Activated CD8-positive, alpha-beta T cell treated with anti-CD3 and anti-CD28 coated beads for 36 hours (primary cell): ENCODE measurements at regions not wholly inside any gene's neighbourhood (a gene's known extent, or its start where the extent isn't known, plus 50 kb on each side); places are given as distances from the start of the nearest gene placed in this dataset.
A peak's percentile ranks its signal among the peaks of the same experiment; 100 is the strongest.

Experiments used
- ATAC-seq: fragments of 200-7000 bp; cut with Tn5 transposase; one replicate; pipeline ENCODE4 v1.10.0; 2021; ENCODE audit warnings: mild to moderate bottlenecking, moderate library complexity
- CTCF ChIA-PET: fragments of 350-600 bp; sonication (Branson Sonifier 250); formaldehyde crosslinking; loops from one replicate; lab custom pipeline; 2021; ENCODE audit warnings: antibody characterized with exemption; lab: Charles Lee
- POLR2A ChIA-PET: fragments of 350-600 bp; sonication (Branson Sonifier 250); formaldehyde crosslinking; loops from one replicate; lab custom pipeline; 2021; ENCODE audit warnings: antibody characterized with exemption; lab: Charles Lee
- DNase-seq: peaks from one replicate; pipeline ENCODE4 v3.0.0-alpha.2; 2020
- H3K27ac Mint-ChIP-seq: one replicate; pipeline ENCODE4 v1.8.0; 2021; ENCODE audit warnings: mild to moderate bottlenecking, mixed read lengths
- H3K27me3 Mint-ChIP-seq: one replicate; pipeline ENCODE4 v1.8.0; 2021; ENCODE audit warnings: mixed read lengths
- H3K36me3 Mint-ChIP-seq: one replicate; pipeline ENCODE4 v1.8.0; 2021; ENCODE audit warnings: low read depth, mixed read lengths
- H3K4me1 Mint-ChIP-seq: one replicate; pipeline ENCODE4 v1.8.0; 2021; ENCODE audit warnings: low read depth, mixed read lengths
- H3K4me3 Mint-ChIP-seq: one replicate; pipeline ENCODE4 v1.8.0; 2021; ENCODE audit warnings: mild to moderate bottlenecking, moderate library complexity, mixed read lengths
- H3K9me3 Mint-ChIP-seq: one replicate; pipeline ENCODE4 v1.8.0; 2021; ENCODE audit warnings: mixed read lengths
- intact Hi-C: fragments of 100-400 bp; cut with micrococcal nuclease; formaldehyde crosslinking; loops from one replicate; pipeline ENCODE4 v1.10.0; 2022
- TF ChIP-seq, protein P1 (sequence below): fragments of 200-600 bp; IDR thresholded peaks from one replicate; pipeline ENCODE4 v1.8.0; 2022; ENCODE audit warnings: antibody characterized with exemption, mild to moderate bottlenecking

DNA sequence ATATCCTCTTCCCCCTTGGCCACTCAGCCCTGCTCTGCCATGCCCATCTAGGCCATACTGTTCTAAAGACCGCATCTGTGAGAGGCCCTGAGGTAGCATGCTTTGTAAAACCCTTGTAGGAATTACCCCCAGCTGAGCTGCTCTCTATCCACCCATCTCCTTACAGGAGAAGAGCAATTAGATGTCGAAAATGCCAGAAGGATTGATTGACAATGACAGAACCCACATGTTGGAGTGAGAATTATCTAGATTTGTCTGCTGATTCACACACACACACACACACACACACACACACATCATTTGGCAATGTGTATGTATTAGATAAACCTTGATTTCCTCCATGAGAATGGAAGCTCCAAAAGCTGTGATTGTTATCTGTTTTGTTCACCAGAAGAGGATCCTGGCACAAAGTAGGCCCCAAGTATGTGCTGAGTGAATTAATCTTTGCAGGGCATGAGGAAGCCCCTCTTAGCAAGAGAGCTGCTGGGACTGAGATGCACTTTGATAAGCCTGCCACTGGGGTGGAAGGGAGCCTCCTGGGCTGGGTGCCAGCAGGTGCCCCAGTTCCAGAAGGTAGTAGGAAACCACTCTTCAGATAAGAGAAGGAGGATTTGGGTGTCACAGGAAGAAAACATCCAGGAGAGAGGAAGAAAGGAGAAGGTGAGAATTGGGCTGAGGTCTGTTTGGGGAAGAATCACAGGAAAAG lies 187.5 kb upstream of the ADO start:
- TF ChIP-seq, protein P1, sequence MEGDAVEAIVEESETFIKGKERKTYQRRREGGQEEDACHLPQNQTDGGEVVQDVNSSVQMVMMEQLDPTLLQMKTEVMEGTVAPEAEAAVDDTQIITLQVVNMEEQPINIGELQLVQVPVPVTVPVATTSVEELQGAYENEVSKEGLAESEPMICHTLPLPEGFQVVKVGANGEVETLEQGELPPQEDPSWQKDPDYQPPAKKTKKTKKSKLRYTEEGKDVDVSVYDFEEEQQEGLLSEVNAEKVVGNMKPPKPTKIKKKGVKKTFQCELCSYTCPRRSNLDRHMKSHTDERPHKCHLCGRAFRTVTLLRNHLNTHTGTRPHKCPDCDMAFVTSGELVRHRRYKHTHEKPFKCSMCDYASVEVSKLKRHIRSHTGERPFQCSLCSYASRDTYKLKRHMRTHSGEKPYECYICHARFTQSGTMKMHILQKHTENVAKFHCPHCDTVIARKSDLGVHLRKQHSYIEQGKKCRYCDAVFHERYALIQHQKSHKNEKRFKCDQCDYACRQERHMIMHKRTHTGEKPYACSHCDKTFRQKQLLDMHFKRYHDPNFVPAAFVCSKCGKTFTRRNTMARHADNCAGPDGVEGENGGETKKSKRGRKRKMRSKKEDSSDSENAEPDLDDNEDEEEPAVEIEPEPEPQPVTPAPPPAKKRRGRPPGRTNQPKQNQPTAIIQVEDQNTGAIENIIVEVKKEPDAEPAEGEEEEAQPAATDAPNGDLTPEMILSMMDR: no peak
- H3K27me3 Mint-ChIP-seq: no peaks in the 10 kb centered on the region
- ATAC-seq (no peak), DNase-seq (peak; percentile 25)
- peaks cover 3% of the 10 kb centered on the region for H3K9me3 Mint-ChIP-seq
- no peak overlapping the region for H3K4me3 Mint-ChIP-seq
- intact Hi-C loops: no loop called here
- H3K27ac Mint-ChIP-seq: no peak overlapping the region
- ChIA-PET CTCF (interaction anchor here (0.9 kb wide), 1 partner anchor 23 kb away, joined by 3 read pairs; no protein-coding TSS in a partner anchor), POLR2A (no interaction called here)
- H3K4me1 Mint-ChIP-seq: peaks cover 51% of the 10 kb centered on the region
- no peaks in the 10 kb centered on the region for H3K36me3 Mint-ChIP-seq

DNA sequence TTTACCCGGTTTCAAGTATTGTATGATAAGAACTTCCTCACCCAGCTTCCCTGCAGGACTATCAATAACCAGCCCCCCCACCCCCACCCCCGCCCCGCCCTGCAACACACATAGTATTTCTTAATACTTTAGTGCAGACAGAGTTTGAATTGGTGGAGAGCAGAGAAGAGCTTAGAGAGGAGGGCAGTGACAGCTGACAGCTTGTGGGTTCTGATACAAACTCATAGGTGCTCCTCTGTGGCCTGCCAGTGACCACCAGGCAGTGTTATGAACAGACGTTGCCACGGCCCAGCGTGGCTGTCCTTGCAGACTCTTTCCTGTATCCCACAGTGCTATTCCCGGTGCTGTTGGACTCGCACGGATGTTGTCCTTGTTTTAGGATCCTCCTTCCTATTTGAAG lies 186.9 kb upstream of the ADO start:
- no peak overlapping the region for H3K4me3 Mint-ChIP-seq
- DNase-seq (no peak), ATAC-seq (no peak)
- CTCF ChIA-PET: interaction anchor here (0.9 kb wide), 1 partner anchor 23 kb away, joined by 3 read pairs; no protein-coding TSS in a partner anchor
- H3K9me3 Mint-ChIP-seq: peaks cover 3% of the 10 kb centered on the region
- intact Hi-C loops: no loop called here
- no peaks in the 10 kb centered on the region for H3K36me3 Mint-ChIP-seq
- POLR2A ChIA-PET: interaction anchor here (0.7 kb wide), 1 partner anchor 10 kb away, joined by 3 read pairs; no protein-coding TSS in a partner anchor
- TF ChIP-seq, protein P1: no peak
- H3K27ac Mint-ChIP-seq: no peak overlapping the region
- H3K4me1 Mint-ChIP-seq: peaks cover 50% of the 10 kb centered on the region
- no peaks in the 10 kb centered on the region for H3K27me3 Mint-ChIP-seq

DNA sequence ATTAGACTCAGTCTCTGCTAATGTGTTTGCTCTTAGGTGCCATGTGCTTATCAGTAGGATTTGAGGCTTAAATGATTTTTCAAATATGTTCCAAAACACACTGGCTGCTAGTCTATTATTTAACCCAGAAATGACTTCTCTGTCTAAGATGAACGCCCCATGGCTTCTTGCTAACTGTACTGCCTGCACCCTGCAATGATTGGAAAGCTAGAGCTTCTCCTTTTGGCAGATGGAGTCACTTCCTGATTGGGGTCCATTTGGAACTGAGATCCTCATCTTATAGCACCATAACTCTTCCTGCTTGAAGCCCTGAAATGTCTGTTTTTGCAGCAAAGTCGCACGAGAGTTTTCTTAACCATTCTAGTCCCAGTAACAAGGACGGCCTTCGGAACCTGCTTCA lies 186.5 kb upstream of the ADO start:
- Mint-ChIP-seq H3K4me3 (no peak overlapping the region), H3K36me3 (no peaks in the 10 kb centered on the region), H3K27me3 (no peaks in the 10 kb centered on the region), H3K4me1 (peaks cover 49% of the 10 kb centered on the region), H3K9me3 (peaks cover 3% of the 10 kb centered on the region), H3K27ac (no peak overlapping the region)
- CTCF ChIA-PET: interaction anchor here (2.4 kb wide), 1 partner anchor 19 kb away, joined by 8 read pairs; no protein-coding TSS in a partner anchor
- DNase-seq (no peak), ATAC-seq (no peak)
- TF ChIP-seq, protein P1: no peak
- intact Hi-C loops: no loop called here
- POLR2A ChIA-PET: interaction anchor here (0.7 kb wide), 1 partner anchor 10 kb away, joined by 3 read pairs; no protein-coding TSS in a partner anchor

DNA sequence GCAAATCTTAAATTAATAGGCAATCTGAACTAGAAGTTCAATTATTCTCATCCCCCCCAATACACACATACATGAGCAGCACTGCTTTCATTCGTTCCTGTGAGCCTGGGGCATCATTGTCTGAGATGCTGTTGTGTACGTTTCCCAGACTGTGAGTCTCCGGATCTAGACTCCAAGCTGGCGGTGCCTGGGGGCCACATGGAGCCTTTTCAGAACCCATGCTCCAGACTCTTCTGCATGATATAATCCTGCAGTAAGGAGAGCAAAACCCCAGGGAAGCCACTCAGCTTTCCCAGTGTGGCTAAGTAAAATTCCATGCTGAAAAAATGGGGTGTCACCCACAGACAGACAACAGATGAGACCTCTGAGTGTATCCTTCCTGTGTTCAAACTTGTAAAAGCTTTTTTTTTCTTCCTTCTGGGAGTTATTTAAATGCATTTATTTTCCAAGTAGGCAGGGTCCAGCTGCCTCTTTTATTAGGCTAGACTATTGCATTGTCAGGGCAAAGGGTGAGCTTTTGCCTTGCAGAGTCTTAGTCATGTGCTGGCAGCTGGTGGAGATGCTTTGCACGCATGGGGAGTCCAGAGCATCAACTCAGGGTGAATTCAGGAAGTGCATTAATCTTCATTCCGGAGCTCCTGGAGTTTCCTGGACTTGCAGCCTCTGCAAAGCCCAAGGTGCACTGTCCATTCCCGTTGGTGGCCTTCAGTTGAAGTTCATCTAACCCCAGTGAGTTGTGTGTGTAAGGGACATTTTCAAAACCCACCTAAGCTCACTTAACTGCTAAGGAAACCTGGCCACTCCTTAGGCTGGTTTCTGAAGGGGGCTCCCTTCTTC lies 185.7 kb upstream of the ADO start:
- ATAC-seq: no peak
- H3K9me3 Mint-ChIP-seq: peaks cover 3% of the 10 kb centered on the region
- H3K27ac Mint-ChIP-seq: no peak overlapping the region
- no peak overlapping the region for H3K4me3 Mint-ChIP-seq
- TF ChIP-seq, protein P1: no peak
- no peaks in the 10 kb centered on the region for H3K27me3 Mint-ChIP-seq
- H3K36me3 Mint-ChIP-seq: no peaks in the 10 kb centered on the region
- ChIA-PET CTCF (interaction anchor here (1.1 to 2.4 kb wide), 4 partner anchors 18 to 198 kb away, joined by 4 to 9 read pairs (median 6); partner anchors contain the start of gene EGR2), POLR2A (interaction anchor here (0.6 to 1.3 kb wide), 2 partner anchors 131 to 197 kb away, joined by 3 to 4 read pairs; partner anchors contain the start of gene EGR2)
- DNase-seq: no peak
- intact Hi-C loops: no loop called here
- H3K4me1 Mint-ChIP-seq: peaks cover 44% of the 10 kb centered on the region
